Adrenal gland (tissue), 5 donors: ENCODE measurements at regions not wholly inside any gene's neighbourhood (a gene's known extent, or its start where the extent isn't known, plus 50 kb on each side); places are given as distances from the start of the nearest gene placed in this dataset.

Experiments
- CTCF ChIP-seq, 6 experiments: fragments of 450-650 bp in 4 of 6; fragments of 200-600 bp in 2 of 6; sonication (generic) in 1 of 6; IDR thresholded peaks; 1 replicate in 5 of 6; 2 replicates in 1 of 6; pipeline versions ENCODE4 v1.5.1 to v1.8.0; 2016 to 2021; ENCODE audit warnings: antibody characterized with exemption in 6 of 6, mild to moderate bottlenecking in 2 of 6, moderate library complexity in 1 of 6
- POLR2A ChIP-seq, 2 donors: fragments of 450-650 bp; IDR thresholded peaks; one replicate each; pipeline ENCODE4 v1.6.1; 2017; ENCODE audit warnings: antibody characterized with exemption in 2 of 2, mild to moderate bottlenecking in 2 of 2, moderate library complexity in 1 of 2
- donor health status: DM: no; HTN: no; CAD: no.

DNA sequence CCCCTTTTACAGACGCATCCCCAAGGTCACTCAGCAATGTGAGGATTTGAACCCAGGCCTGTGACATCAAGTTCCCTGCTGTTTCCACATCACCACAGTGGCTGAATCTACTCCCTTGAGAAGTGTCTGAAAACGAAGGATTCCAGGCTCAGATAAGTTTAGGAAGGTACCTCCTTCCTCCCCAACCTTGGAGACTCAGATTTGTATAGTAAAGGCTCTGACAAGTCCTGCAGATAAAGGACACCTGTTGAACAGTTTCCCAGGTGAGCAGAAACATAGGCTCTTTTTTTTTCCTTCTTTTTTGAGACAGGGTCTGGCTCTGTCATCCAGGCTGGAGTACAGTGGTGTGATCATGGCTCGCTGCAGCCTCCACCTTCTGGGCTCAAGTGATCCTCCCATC is 56.4 kb upstream of the PTPRS start:
- no peak for TF ChIP-seq CTCF (IDR thresholded peaks at IDR 0.05)
- TF ChIP-seq POLR2A (IDR thresholded peaks at IDR 0.05), result no peak
